ENCODE measurements at regions not wholly inside any gene's neighbourhood (a gene's known extent, or its start where the extent isn't known, plus 50 kb on each side); places are given as distances from the start of the nearest gene placed in this dataset.

- no peak overlapping the region for H3K27ac ChIP-seq (ENCODE audit: poor library complexity, severe bottlenecking)
- H3K36me3 ChIP-seq (ENCODE audit: low read depth), result no peaks in the 10 kb centered on the region
- DNase-seq (ENCODE audit: low spot score), result no peak
- TF ChIP-seq, protein P1, sequence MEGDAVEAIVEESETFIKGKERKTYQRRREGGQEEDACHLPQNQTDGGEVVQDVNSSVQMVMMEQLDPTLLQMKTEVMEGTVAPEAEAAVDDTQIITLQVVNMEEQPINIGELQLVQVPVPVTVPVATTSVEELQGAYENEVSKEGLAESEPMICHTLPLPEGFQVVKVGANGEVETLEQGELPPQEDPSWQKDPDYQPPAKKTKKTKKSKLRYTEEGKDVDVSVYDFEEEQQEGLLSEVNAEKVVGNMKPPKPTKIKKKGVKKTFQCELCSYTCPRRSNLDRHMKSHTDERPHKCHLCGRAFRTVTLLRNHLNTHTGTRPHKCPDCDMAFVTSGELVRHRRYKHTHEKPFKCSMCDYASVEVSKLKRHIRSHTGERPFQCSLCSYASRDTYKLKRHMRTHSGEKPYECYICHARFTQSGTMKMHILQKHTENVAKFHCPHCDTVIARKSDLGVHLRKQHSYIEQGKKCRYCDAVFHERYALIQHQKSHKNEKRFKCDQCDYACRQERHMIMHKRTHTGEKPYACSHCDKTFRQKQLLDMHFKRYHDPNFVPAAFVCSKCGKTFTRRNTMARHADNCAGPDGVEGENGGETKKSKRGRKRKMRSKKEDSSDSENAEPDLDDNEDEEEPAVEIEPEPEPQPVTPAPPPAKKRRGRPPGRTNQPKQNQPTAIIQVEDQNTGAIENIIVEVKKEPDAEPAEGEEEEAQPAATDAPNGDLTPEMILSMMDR (IDR thresholded peaks at IDR 0.05; ENCODE audit: poor library complexity, severe bottlenecking), result no peak
- H3K9me3 ChIP-seq (ENCODE audit: severe bottlenecking), result no peaks in the 10 kb centered on the region
- no peaks in the 10 kb centered on the region for H3K27me3 ChIP-seq (ENCODE audit: insufficient read depth, poor library complexity, severe bottlenecking)
- ATAC-seq (ENCODE audit: low read depth), result no peak
- peaks cover 5% of the 10 kb centered on the region for H3K4me1 ChIP-seq (ENCODE audit: insufficient read depth, poor library complexity, severe bottlenecking)
- H3K4me3 ChIP-seq (ENCODE audit: severe bottlenecking), result no peak overlapping the region
These were observed 95.2 kb upstream of the BTBD3 start for GRCh38 chr20:11822540-11822794.

- Histone ChIP-seq H3K4me3 (ENCODE audit: severe bottlenecking) (no peak overlapping the region), H3K9me3 (ENCODE audit: severe bottlenecking) (no peaks in the 10 kb centered on the region), H3K4me1 (ENCODE audit: insufficient read depth, poor library complexity, severe bottlenecking) (peaks cover 5% of the 10 kb centered on the region), H3K36me3 (ENCODE audit: low read depth) (no peaks in the 10 kb centered on the region), H3K27ac (ENCODE audit: poor library complexity, severe bottlenecking) (no peak overlapping the region), H3K27me3 (ENCODE audit: insufficient read depth, poor library complexity, severe bottlenecking) (no peaks in the 10 kb centered on the region)
- ATAC-seq (ENCODE audit: low read depth) (no peak), DNase-seq (ENCODE audit: low spot score) (no peak)
- TF ChIP-seq, protein P1 (IDR thresholded peaks at IDR 0.05; ENCODE audit: poor library complexity, severe bottlenecking), result no peak
These were observed 91.4 kb upstream of the BTBD3 start for GRCh38 chr20:11826334-11826733.

GRCh38 chr20:11832397-11832796 is 85.3 kb upstream of the BTBD3 start:
- H3K27ac ChIP-seq (ENCODE audit: poor library complexity, severe bottlenecking), result no peak overlapping the region
- ATAC-seq (ENCODE audit: low read depth), result no peak
- no peak for DNase-seq (ENCODE audit: low spot score)
- H3K36me3 ChIP-seq (ENCODE audit: low read depth), result no peaks in the 10 kb centered on the region
- H3K4me3 ChIP-seq (ENCODE audit: severe bottlenecking), result no peak overlapping the region
- TF ChIP-seq, protein P1 (IDR thresholded peaks at IDR 0.05; ENCODE audit: poor library complexity, severe bottlenecking), result no peak
- peaks cover 2% of the 10 kb centered on the region for H3K9me3 ChIP-seq (ENCODE audit: severe bottlenecking)
- no peaks in the 10 kb centered on the region for H3K4me1 ChIP-seq (ENCODE audit: insufficient read depth, poor library complexity, severe bottlenecking)
- H3K27me3 ChIP-seq (ENCODE audit: insufficient read depth, poor library complexity, severe bottlenecking), result no peaks in the 10 kb centered on the region

GRCh38 chr20:11832851-11833250 is 84.8 kb upstream of the BTBD3 start:
- no peaks in the 10 kb centered on the region for H3K4me1 ChIP-seq (ENCODE audit: insufficient read depth, poor library complexity, severe bottlenecking)
- TF ChIP-seq, protein P1 (IDR thresholded peaks at IDR 0.05; ENCODE audit: poor library complexity, severe bottlenecking), result no peak
- no peaks in the 10 kb centered on the region for H3K36me3 ChIP-seq (ENCODE audit: low read depth)
- no peak overlapping the region for H3K4me3 ChIP-seq (ENCODE audit: severe bottlenecking)
- ATAC-seq (ENCODE audit: low read depth) (no peak), DNase-seq (ENCODE audit: low spot score) (no peak)
- no peaks in the 10 kb centered on the region for H3K27me3 ChIP-seq (ENCODE audit: insufficient read depth, poor library complexity, severe bottlenecking)
- no peak overlapping the region for H3K27ac ChIP-seq (ENCODE audit: poor library complexity, severe bottlenecking)
- H3K9me3 ChIP-seq (ENCODE audit: severe bottlenecking), result peaks cover 2% of the 10 kb centered on the region

DNA sequence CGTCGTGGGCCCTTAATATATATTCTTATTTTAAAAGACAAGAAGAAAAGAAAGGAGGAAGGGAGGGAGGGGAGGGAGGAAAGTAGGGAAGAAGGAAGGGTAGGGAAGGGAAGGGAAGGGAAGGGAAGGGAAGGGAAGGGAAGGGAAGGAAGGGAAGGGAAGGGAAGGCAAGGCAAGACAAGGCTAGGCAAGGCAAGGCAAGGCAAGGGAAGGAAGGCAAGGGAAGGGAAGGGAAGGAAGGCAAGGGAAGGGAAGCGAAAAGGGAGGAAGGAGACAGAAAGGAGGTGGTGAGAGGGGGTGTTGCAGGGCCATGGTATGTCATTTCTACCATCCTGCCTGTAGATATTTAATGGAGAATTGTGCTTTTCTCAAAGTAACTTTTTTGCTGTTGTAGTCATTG is 83.9 kb upstream of the BTBD3 start:
- peaks cover 2% of the 10 kb centered on the region for H3K9me3 ChIP-seq (ENCODE audit: severe bottlenecking)
- ATAC-seq (ENCODE audit: low read depth), result no peak
- H3K4me1 ChIP-seq (ENCODE audit: insufficient read depth, poor library complexity, severe bottlenecking), result no peaks in the 10 kb centered on the region
- no peak for DNase-seq (ENCODE audit: low spot score)
- H3K36me3 ChIP-seq (ENCODE audit: low read depth), result no peaks in the 10 kb centered on the region
- H3K4me3 ChIP-seq (ENCODE audit: severe bottlenecking), result no peak overlapping the region
- H3K27me3 ChIP-seq (ENCODE audit: insufficient read depth, poor library complexity, severe bottlenecking), result no peaks in the 10 kb centered on the region
- no peak overlapping the region for H3K27ac ChIP-seq (ENCODE audit: poor library complexity, severe bottlenecking)
- TF ChIP-seq, protein P1 (IDR thresholded peaks at IDR 0.05; ENCODE audit: poor library complexity, severe bottlenecking), result no peak

All from RWPE2 (cell line).